Neural progenitor cell (in vitro differentiated cells): ENCODE measurements at regions not wholly inside any gene's neighbourhood (a gene's known extent, or its start where the extent isn't known, plus 50 kb on each side); places are given as distances from the start of the nearest gene placed in this dataset.

ENCODE experiments used
- EZH2phosphoT487 ChIP-seq: fragments of 200-600 bp; sonication (generic); IDR thresholded peaks from 2 replicates; pipeline ENCODE4 v1.6.1; 2017; ENCODE audit warnings: antibody characterized with exemption
- TF ChIP-seq, protein P1 (sequence below): fragments of 200-600 bp; sonication (generic); IDR thresholded peaks from 2 replicates; pipeline ENCODE4 v1.5.1; 2017; ENCODE audit warnings: antibody characterized with exemption, mild to moderate bottlenecking

DNA sequence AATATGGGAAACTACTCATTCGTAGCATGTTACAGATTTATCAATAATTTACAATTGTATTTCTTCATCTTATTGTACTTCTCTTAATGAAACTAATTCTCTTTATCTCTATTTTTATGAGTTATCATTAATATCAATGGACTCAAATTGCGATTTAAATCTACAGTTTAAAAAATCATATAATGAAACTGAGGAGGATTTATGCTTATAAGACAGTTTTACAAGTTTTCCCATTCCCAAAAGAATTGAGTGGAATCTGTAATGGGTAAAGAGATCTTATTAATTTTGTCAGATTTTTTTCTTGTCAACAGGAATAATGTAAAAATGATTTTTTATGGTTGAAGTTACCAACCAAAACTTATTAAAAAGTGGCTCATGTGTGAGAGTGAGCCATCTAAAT is 468.0 kb downstream of the METTL4 start:
- no peak for TF ChIP-seq EZH2phosphoT487
- TF ChIP-seq, protein P1, sequence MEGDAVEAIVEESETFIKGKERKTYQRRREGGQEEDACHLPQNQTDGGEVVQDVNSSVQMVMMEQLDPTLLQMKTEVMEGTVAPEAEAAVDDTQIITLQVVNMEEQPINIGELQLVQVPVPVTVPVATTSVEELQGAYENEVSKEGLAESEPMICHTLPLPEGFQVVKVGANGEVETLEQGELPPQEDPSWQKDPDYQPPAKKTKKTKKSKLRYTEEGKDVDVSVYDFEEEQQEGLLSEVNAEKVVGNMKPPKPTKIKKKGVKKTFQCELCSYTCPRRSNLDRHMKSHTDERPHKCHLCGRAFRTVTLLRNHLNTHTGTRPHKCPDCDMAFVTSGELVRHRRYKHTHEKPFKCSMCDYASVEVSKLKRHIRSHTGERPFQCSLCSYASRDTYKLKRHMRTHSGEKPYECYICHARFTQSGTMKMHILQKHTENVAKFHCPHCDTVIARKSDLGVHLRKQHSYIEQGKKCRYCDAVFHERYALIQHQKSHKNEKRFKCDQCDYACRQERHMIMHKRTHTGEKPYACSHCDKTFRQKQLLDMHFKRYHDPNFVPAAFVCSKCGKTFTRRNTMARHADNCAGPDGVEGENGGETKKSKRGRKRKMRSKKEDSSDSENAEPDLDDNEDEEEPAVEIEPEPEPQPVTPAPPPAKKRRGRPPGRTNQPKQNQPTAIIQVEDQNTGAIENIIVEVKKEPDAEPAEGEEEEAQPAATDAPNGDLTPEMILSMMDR, result no peak
